ENCODE measurements at regions not wholly inside any gene's neighbourhood (a gene's known extent, or its start where the extent isn't known, plus 50 kb on each side); places are given as distances from the start of the nearest gene placed in this dataset.

GRCh38 chr13:83622422-83622784, 259.9 kb downstream of the SLITRK1 start:
- TF ChIP-seq RAD21 (IDR thresholded peaks at IDR 0.05; ENCODE audit: low read length) (no peak), BHLHE40 (IDR thresholded peaks at IDR 0.05; ENCODE audit: low read depth, low read length) (no peak), USF2 (IDR thresholded peaks at IDR 0.05; ENCODE audit: low read depth, low read length) (no peak), POLR2A (IDR thresholded peaks at IDR 0.05; ENCODE audit: low read depth, low read length) (no peak), RCOR1 (IDR thresholded peaks at IDR 0.05; ENCODE audit: insufficient replicate concordance, low read length) (no peak), CEBPB (IDR thresholded peaks at IDR 0.05; ENCODE audit: low read depth, low read length) (no peak)
- TF ChIP-seq, protein P1, sequence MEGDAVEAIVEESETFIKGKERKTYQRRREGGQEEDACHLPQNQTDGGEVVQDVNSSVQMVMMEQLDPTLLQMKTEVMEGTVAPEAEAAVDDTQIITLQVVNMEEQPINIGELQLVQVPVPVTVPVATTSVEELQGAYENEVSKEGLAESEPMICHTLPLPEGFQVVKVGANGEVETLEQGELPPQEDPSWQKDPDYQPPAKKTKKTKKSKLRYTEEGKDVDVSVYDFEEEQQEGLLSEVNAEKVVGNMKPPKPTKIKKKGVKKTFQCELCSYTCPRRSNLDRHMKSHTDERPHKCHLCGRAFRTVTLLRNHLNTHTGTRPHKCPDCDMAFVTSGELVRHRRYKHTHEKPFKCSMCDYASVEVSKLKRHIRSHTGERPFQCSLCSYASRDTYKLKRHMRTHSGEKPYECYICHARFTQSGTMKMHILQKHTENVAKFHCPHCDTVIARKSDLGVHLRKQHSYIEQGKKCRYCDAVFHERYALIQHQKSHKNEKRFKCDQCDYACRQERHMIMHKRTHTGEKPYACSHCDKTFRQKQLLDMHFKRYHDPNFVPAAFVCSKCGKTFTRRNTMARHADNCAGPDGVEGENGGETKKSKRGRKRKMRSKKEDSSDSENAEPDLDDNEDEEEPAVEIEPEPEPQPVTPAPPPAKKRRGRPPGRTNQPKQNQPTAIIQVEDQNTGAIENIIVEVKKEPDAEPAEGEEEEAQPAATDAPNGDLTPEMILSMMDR (conservative IDR thresholded peaks at IDR 0.05; ENCODE audit: low read depth, low read length) = no peak

Measured in IMR-90 (cell line).